SU-DHL-6 (cell line): ENCODE measurements at regions not wholly inside any gene's neighbourhood (a gene's known extent, or its start where the extent isn't known, plus 50 kb on each side); places are given as distances from the start of the nearest gene placed in this dataset.

ENCODE experiments used
- EZH2phosphoT487 ChIP-seq: fragments of 200-600 bp; sonication (generic), shearing (Covaris generic); conservative IDR thresholded peaks from 2 replicates; pipeline ENCODE4 v1.6.1; 2018; ENCODE audit warnings: mild to moderate bottlenecking, antibody characterized with exemption, low read length, moderate library complexity, mixed read lengths
- TF ChIP-seq, protein P1 (sequence below): fragments of 200-600 bp; sonication (generic); IDR thresholded peaks from one replicate; pipeline ENCODE4 v1.5.1; 2017; ENCODE audit warnings: antibody characterized with exemption, mild to moderate bottlenecking, low read length, moderate library complexity; ENCODE audit not compliant: insufficient read depth, poor library complexity, severe bottlenecking

DNA sequence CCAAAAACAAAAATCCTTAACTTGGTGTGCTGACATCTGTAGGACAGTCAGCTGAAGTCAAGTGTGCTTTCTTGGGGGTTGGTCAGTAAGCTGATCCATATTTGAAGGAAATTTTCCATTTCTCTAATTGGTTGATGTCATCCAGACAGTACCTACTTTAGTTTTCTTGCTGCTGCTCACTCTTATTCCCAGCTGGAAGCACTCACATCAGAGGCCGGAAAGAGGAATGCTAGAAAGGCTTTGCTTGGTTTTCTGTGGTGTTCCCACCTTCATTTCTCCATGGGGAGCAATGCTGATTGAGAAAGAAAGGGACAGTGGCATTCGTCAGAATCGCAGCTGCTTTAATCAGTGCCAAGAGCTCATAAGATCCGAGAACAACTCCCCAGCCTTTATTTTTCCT, 227.0 kb downstream of the C4orf33 start:
- TF ChIP-seq, protein P1, sequence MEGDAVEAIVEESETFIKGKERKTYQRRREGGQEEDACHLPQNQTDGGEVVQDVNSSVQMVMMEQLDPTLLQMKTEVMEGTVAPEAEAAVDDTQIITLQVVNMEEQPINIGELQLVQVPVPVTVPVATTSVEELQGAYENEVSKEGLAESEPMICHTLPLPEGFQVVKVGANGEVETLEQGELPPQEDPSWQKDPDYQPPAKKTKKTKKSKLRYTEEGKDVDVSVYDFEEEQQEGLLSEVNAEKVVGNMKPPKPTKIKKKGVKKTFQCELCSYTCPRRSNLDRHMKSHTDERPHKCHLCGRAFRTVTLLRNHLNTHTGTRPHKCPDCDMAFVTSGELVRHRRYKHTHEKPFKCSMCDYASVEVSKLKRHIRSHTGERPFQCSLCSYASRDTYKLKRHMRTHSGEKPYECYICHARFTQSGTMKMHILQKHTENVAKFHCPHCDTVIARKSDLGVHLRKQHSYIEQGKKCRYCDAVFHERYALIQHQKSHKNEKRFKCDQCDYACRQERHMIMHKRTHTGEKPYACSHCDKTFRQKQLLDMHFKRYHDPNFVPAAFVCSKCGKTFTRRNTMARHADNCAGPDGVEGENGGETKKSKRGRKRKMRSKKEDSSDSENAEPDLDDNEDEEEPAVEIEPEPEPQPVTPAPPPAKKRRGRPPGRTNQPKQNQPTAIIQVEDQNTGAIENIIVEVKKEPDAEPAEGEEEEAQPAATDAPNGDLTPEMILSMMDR, result no peak
- no peak for TF ChIP-seq EZH2phosphoT487
